HepG2 (cell line): ENCODE measurements at regions not wholly inside any gene's neighbourhood (a gene's known extent, or its start where the extent isn't known, plus 50 kb on each side); places are given as distances from the start of the nearest gene placed in this dataset.

Experiments used
- CREM ChIP-seq, 2 experiments: sonication (generic) in 1 of 2; formaldehyde crosslinking in 1 of 2; IDR thresholded peaks; 2 replicates each; pipeline versions ENCODE4 v1.4.0 to v1.6.1; 2016 to 2020; ENCODE audit warnings: antibody characterized with exemption in 1 of 2, mild to moderate bottlenecking in 1 of 2, missing genetic modification reagents in 1 of 2
- SMC3 ChIP-seq: IDR thresholded peaks from 2 replicates; pipeline ENCODE4 v1.6.1; 2011; ENCODE audit warnings: low read length, improper control_type of control experiment
- ZNF143 ChIP-seq: sonication (generic); formaldehyde crosslinking; IDR thresholded peaks from 2 replicates; pipeline ENCODE4 v1.4.0; 2020; ENCODE audit warnings: missing genetic modification reagents
- ZNF264 ChIP-seq: sonication (generic); formaldehyde crosslinking; IDR thresholded peaks from 2 replicates; pipeline ENCODE4 v1.4.0; 2020; ENCODE audit warnings: missing genetic modification reagents
- ZNF790 ChIP-seq: sonication (generic); formaldehyde crosslinking; IDR thresholded peaks from 2 replicates; pipeline ENCODE4 v1.8.0; 2022; ENCODE audit warnings: missing genetic modification reagents, mild to moderate bottlenecking, borderline replicate concordance

DNA sequence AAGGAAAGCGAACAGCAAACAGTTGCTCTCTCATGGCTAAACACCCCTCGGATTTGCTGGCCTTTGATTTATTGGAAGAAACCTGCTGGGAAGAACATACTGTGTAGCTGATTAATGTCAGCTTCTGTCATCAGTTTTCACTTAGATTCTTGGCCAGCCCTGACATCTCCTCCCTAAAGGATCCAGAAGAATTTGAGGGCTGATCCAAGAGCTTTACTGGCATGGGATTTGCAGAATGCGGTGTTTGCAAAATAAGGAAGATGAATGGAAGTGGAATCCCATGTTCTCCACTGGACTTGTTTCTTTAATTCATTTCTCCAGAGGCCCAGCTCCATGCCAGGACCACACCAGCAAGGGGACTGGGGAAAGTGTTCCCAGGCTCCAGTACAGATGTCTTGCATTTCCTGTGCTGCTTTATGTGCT, 80.5 kb downstream of the RDH14 start:
- TF ChIP-seq ZNF790 (CRISPR knock-in tag) (no peak), ZNF143 (CRISPR knock-in tag) (no peak), CREM (IDR thresholded peaks at IDR 0.05) (no peak), CREM (CRISPR knock-in tag; IDR thresholded peaks at IDR 0.05) (no peak), ZNF264 (no peak), SMC3 (no peak)
